Activated CD8-positive, alpha-beta memory T cell treated with anti-CD3 and anti-CD28 coated beads, Interleukin-2, amount 50 U/mL, for 48 hours (primary cell): ENCODE measurements at regions not wholly inside any gene's neighbourhood (a gene's known extent, or its start where the extent isn't known, plus 50 kb on each side); places are given as distances from the start of the nearest gene placed in this dataset.
A peak's percentile ranks its signal among the peaks of the same experiment; 100 is the strongest.

Source experiments
- DNase-seq: peaks from one replicate; pipeline ENCODE4 v3.0.0-alpha.2; 2020

DNA sequence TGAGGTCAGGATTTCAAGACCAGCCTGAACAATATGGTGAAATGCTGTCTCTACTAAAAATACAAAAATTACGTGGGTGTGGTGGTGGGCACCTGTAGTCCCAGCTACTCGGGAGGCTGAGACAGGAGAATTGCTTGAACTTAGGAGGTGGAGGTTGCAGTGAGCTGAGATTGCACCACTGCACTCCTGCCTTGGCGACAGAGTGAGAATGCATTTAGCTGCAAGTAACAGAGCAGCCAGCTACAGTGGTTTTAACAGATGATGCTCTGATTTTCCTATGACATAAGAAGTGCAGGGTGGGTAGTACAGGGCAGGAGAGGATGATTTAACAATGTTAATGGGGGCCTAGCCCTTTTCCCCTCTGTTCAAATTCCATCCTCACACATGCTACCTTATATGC is 267.9 kb downstream of the RPLP1 start:
- DNase-seq = no peak

- no peak for DNase-seq
Observed at GRCh38 chr15:69722924-69723323, 270.3 kb downstream of the RPLP1 start.

GRCh38 chr15:69723404-69724096 is 270.9 kb downstream of the RPLP1 start:
- no peak for DNase-seq

GRCh38 chr15:69724333-69724732 is 271.7 kb downstream of the RPLP1 start:
- DNase-seq = no peak

GRCh38 chr15:69725275-69725674 is 272.7 kb downstream of the RPLP1 start:
- no peak for DNase-seq

- DNase-seq = no peak
Observed at GRCh38 chr15:69725957-69726356, 273.3 kb downstream of the RPLP1 start.

GRCh38 chr15:69727121-69727924 is 274.7 kb downstream of the RPLP1 start:
- no peak for DNase-seq

GRCh38 chr15:69729167-69729748 is 276.6 kb downstream of the RPLP1 start:
- peak; percentile 92 for DNase-seq

DNA sequence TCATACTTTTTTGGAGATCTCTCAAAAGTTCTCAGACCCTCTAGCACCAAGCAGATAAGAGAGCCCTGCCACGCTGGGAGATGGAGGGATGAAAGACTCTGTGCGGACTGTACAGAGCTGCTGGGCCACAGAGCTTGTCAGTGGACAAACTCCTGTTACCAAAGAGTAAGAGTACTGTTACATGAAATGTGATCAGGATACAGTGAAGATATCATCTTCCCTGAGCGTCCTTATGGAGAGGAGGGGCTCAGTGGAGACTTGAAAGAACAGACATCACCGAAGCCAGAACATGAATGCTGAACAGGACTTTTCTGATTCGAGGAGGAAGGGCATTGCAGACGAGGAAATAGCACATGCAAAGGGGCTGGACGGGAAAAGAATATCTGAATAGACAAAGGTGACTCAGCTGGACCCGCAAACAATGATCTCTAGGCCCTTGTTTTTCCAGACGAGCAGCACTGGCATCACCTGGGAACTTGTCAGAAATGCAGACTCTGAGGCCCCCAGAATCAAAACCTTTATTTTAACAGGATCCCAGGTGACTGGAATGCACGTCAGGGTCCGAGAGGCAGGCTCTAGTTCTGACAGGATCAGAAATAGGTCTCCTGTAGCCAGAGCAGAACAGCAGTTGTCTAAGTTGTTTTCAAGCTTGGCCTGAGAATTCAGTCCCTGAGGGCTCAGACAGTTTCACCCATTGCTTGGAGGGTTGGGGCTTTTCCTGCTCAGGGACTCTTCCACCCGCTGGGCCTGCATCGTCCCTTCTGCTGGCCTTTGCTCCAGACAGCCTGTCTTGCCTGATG is 277.9 kb downstream of the RPLP1 start:
- no peak for DNase-seq

DNA sequence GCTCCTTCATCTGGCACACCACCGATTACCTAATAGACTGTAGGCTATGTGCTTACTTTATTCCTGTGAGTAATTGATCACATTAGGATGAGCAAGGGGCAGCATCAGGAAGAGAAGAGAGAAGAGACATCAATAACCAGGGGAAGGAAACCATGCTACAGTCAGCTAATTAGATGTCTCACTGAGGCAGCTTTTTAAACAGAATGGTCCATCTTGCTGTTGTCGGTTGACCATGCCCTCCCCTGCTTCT is 278.4 kb downstream of the RPLP1 start:
- DNase-seq = no peak

DNA sequence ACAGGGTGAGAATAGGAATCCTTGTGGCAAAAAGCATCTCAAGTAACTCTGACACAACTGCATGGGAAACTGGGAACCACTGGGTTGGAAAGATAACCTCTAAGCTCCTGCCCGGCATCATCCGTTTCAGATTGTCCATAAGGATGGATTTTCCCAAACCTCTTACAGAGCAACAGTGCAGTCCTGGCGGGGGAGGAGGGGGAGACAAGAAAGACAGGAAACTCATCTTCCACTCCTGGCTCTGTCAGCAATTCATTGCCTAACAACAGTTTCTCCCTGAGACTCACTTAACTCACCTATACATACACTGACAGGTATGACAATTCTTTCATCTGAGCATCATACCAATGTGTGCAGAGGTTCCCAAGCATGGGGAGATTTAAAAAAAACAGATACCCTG is 279.0 kb downstream of the RPLP1 start:
- no peak for DNase-seq

DNA sequence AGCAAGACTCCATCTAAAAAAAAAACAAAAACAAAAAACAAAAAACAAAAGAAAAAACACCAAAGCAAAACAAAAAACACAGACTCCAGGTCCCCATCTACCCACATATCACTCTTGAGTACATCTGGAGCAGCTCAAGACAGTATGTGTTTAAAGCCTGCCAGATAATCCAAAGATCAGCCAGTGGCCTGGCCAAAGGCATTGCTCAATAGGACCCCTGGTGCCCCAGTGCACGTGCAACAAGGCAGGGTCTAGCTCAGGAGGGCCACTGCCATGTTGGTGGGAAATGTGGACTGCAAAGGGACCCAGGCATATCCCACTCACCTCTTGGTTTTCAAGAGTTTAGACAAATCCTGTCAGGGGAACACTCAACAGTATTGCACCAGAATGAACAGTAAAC is 279.5 kb downstream of the RPLP1 start:
- DNase-seq = no peak

DNA sequence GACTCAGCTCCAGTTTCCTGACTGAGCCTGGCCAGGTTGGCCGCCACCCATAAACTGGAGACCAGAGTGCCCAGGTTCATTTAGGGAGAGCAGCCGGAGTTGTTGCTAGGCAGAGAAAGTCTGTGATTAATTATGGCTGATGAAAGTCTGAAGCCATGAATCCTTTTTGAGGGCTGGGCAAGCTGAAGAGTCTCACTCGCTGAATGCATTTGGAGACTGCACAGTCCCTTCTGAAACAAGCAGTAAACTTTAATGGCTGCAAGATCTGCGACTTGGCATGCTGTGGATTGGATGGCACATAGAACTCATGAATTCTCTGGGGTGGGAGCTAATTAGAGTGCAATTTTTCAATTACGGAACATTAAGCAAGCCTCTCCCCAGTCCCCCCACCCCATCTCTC is 282.1 kb downstream of the RPLP1 start:
- no peak for DNase-seq

DNA sequence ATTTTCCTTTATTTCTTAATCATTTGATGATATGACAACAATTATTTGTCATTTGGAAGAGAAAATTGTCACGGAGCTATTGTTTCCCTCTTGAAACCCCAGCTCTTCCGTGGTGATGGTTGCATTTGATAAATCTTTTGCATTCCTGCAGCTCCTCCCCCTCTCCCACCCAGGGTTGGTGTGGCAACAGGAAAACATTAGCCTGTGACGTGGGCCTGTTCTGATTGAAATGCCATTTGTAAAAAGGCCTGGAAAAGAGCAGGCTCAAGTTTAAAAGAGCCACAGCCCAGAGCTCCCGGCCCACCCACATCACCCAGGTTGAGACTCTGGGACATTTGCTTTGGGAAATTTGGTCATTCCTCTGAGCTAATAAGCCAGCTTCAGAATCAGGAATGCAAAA is 282.5 kb downstream of the RPLP1 start:
- no peak for DNase-seq

DNA sequence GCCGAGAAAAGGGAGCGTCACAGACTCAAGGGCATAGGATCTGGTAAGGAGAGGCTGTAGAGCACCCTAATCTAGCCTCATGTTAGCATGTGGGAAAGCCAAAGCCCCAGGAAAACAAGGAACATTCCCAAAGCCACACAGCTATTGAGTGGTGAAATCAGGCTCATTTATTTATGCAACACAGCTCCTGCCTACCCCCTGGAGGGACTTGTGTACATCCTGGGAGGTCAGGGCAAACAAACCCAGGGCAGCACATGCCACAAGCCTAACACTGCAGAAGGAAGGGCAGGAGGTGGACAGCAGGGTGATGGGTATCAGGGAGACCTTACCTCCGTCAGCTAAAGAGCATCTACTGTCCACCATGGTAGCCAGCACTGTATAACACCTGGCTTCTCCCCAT is 283.5 kb downstream of the RPLP1 start:
- no peak for DNase-seq

GRCh38 chr15:69737916-69738315 is 285.3 kb downstream of the RPLP1 start:
- DNase-seq = no peak

DNA sequence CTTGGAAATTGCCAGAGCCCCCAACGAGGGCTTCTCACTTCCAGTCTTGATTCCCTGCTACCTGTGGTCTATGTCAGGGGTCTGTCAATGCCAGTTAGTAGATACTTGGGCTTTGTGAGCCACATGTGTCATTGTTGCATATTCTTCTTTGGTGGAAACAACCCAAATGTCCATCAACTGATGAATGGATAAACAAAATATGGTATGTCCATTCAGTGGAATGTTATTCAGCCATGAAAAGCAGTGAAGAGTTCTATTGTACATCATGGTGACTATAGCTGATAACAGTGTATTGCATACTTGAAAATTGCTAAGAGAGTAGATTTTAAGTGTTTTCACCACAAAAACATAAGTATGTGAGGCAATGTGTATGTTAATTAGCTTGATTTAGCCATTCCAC is 288.1 kb downstream of the RPLP1 start:
- DNase-seq = no peak

DNA sequence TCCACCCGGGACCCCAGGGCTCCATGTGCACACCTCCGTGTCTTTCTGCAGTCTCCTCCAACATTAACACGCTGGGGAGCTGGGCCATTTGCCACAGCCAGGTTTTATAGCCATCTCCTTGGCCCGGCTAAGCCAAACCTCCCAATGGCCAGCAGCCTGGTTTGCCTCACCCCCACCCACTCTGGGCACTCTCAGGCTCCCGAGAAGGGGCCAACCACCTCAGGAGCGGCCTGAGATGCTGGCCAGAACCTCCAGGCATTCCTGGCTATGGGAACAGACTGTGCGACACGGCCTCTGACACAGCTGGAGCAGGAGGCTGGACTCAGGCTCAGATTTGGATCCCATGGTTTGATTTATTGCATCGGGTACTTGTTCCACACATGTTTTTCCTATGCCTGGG is 289.7 kb downstream of the RPLP1 start:
- DNase-seq = no peak

DNA sequence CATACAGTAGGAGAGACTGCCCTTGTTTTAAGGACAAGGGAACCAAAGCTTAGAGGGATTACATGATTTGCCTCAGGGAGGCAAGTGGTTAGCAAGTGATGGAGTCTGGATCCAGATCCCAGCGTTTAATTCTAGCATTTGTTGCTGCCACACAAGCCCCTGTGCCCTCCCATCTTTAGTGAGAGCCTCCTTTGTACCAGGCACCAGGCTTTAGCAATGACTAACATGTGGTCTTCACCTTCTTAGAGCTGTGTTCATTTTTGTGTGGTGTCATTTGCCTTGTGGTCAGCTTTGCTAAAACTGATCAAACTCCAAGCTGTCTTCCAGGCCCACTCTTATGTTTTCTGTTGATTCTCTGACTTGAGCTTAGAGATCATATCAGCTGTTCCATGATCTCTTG is 290.5 kb downstream of the RPLP1 start:
- DNase-seq = no peak

DNA sequence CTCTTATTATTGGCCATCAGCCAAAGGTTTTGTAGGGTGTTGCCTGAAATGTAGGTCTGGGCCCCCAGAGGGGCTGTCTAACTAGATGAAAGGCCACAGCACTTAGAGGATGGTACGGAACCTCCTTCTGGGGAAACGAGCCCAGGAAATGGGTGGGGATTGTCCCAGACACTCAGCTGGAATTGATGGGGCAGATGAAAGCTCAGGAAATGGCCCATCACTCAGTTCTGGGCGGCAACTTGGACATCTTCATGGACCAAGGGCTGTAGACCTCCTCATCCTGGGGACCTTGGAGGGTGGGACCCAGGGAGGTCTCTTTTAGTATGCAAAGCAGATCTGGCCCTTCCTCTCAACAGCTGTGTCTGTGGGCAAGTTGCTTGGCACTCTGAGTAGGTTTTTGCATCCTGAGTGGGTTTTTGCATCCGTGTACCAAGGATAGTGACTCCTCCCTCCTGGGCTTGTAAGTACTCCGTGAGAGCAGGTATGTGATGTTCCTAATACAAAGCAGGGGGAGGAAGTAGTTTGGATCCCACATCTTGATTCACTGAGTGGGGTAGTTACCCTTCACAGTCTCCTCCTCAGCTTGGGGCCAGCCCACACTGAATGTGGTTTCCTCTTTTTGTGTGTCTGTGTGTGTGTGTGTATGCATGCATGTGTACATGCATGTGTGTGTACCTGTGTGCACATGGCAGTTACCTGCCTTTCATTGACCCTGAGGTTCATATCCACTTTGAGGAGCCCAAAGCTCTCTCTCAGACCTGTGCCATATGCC is 292.0 kb downstream of the RPLP1 start:
- DNase-seq = no peak

DNA sequence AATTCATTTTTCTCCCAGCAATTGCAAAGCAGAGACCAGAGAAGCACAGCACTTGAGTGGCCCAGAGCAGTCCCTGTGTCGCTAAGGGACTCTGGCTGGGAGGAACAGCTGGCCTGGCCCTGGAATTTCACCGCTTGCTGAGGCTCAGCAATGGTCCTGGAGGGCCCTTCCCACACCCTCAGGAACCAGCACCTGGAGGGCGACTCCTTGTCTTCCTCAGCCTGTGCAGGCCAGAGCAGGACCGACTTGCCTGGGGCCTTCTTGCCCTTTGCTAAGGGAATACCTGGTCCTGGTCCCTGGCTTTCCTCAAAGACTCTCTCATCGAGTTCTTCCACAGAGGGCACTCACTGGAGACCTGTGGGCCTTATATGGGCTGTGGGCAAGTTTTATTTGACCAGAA is 294.6 kb downstream of the RPLP1 start:
- DNase-seq = no peak

DNA sequence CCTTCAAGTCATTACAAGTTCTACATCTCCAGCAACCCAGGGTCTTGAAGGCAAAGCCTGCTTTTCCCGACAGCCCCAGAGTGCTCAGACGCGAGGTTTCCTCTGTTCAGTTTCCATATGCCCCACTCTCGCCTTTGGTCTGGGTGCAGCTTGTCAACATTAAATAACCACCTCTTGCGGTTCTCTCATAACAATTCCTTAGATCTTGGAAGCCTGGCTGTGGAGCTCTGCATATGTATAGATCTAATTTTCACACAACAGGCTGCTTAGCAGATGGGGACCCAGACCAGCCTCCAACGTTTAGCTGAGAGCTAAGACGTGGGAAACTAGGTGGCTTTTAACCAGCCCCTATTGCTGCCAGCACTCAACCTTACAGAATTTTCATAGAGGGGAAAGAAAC is 295.5 kb downstream of the RPLP1 start:
- no peak for DNase-seq

DNA sequence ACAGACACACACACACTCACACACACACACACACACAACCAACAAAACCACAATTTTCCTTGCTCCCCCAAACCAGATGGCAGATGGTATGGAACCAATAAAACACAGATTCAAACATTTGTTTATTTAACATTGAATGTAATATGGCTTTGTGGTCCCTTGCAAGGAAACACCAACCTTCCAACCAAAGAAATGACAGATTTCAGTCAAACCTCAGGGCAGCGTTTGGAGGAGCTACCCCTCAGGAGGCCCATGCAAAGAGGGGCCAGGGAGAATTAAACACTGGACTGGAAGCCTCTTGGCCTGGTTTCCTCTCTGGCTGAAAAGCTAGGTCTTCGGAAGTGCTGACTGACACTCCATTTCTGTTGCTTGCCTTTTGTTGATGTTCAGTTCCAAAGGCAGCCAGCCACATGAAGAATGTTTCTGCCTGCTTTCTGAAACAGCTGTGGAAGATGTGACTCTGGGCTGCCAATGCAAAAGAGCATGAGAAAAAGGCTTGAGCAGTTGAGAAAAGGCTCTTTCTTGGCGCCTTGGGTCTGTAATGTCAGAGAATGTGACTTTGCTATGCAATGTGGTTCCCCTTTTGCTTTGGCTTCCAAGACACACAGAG is 296.1 kb downstream of the RPLP1 start:
- DNase-seq = no peak
